GM19463 (cell line): ENCODE measurements at regions not wholly inside any gene's neighbourhood (a gene's known extent, or its start where the extent isn't known, plus 50 kb on each side); places are given as distances from the start of the nearest gene placed in this dataset.
"Not testable (repeated sequence)": the region's sequence is repeated elsewhere in the genome, so short reads cannot be mapped to it uniquely, and the experiment has no call there.

Experiments used
- ATAC-seq: cut with Tn5 transposase; IDR thresholded peaks from one replicate; pipeline ENCODE4 v1.9.1; 2021; ENCODE audit warnings: mild to moderate bottlenecking, moderate library complexity; ENCODE audit not compliant: unreplicated experiment

GRCh38 chr14:55884819-55885218, 233.4 kb upstream of the PELI2 start:
- ATAC-seq = no peak

- no peak for ATAC-seq
Observed at GRCh38 chr14:55889124-55889523, 229.1 kb upstream of the PELI2 start.

- ATAC-seq = no peak
Observed at GRCh38 chr14:55891692-55892091, 226.5 kb upstream of the PELI2 start.

- ATAC-seq = no peak
Observed at GRCh38 chr14:55892906-55893305, 225.3 kb upstream of the PELI2 start.

- ATAC-seq = no peak
Observed at GRCh38 chr14:55893705-55894104, 224.5 kb upstream of the PELI2 start.

GRCh38 chr14:55897031-55897430, 221.2 kb upstream of the PELI2 start:
- ATAC-seq = no peak

GRCh38 chr14:55898938-55899337, 219.3 kb upstream of the PELI2 start:
- ATAC-seq = no peak

GRCh38 chr14:55899531-55899930, 218.7 kb upstream of the PELI2 start:
- ATAC-seq = no peak

- ATAC-seq = no peak
Observed at GRCh38 chr14:55900749-55901148, 217.5 kb upstream of the PELI2 start.

GRCh38 chr14:55901291-55901690, 216.9 kb upstream of the PELI2 start:
- ATAC-seq = no peak

GRCh38 chr14:55902241-55902640, 216.0 kb upstream of the PELI2 start:
- ATAC-seq = no peak

GRCh38 chr14:55904086-55904485, 214.1 kb upstream of the PELI2 start:
- no peak for ATAC-seq

GRCh38 chr14:55908106-55908505, 210.1 kb upstream of the PELI2 start:
- ATAC-seq = no peak

- ATAC-seq = no peak
Observed at GRCh38 chr14:55909879-55910278, 208.3 kb upstream of the PELI2 start.

GRCh38 chr14:55910601-55911243, 207.5 kb upstream of the PELI2 start:
- no peak for ATAC-seq

GRCh38 chr14:55911776-55912175, 206.4 kb upstream of the PELI2 start:
- no peak for ATAC-seq

GRCh38 chr14:55912344-55912743, 205.9 kb upstream of the PELI2 start:
- ATAC-seq = no peak

- ATAC-seq = no peak
Observed at GRCh38 chr14:55913324-55914025, 204.7 kb upstream of the PELI2 start.

GRCh38 chr14:55914771-55915170, 203.4 kb upstream of the PELI2 start:
- no peak for ATAC-seq

GRCh38 chr14:55915456-55915855, 202.8 kb upstream of the PELI2 start:
- ATAC-seq = no peak

GRCh38 chr14:55919800-55920199, 198.4 kb upstream of the PELI2 start:
- ATAC-seq = not testable (repeated sequence)

- no peak for ATAC-seq
Observed at GRCh38 chr14:55921511-55921910, 196.7 kb upstream of the PELI2 start.

GRCh38 chr14:55926007-55926406, 192.2 kb upstream of the PELI2 start:
- ATAC-seq = no peak
